ENCODE measurements at regions not wholly inside any gene's neighbourhood (a gene's known extent, or its start where the extent isn't known, plus 50 kb on each side); places are given as distances from the start of the nearest gene placed in this dataset.

DNA sequence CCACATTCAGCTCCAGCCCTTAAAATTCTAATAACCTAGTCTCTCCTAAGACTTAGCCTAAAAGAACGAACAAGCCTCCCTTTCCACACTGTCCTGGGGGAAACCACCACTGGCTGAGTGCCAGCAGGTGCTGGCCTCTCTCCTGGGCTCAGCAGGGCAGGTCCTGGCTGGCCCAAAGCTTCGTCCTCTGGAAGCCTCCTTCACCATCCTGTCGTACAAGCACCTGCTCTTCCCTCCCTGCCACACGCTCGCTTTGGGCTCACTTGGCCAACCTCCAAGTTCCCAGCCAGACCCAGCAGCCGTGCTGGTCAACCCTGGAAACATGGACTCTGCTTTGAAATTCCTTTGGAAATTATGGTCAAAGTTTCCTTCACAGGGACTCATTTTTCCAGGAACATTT lies 58.2 kb upstream of the SLC25A33 start:
- WGBS (ENCODE audit: extremely low coverage, insufficient read length, low lambda C conversion rate): no CpG with 5 or more reads among the region's 6 CpGs
- H3T11ph ChIP-seq (ENCODE audit: low read length): no peak overlapping the region
- no peaks in the 10 kb centered on the region for H4K20me1 ChIP-seq (ENCODE audit: control insufficient read depth, insufficient read depth, insufficient read length)
- H3K4ac ChIP-seq (ENCODE audit: low read depth, low read length): no peak overlapping the region
- Mint-ChIP-seq H3K27me3 (ENCODE audit: low read depth) (peaks cover 8% of the 10 kb centered on the region), H3K27ac (no peak overlapping the region), H3K9me3 (no peaks in the 10 kb centered on the region; a peak in 1 of 5 replicates), H3K4me3 (no peak overlapping the region), H3K36me3 (ENCODE audit: insufficient read depth in 1 of 3, low read depth in 3 of 3) (no peaks in the 10 kb centered on the region), H3K4me1 (no peaks in the 10 kb centered on the region)
- no peak overlapping the region for H2BK15ac ChIP-seq (ENCODE audit: low read depth, low read length)
- no peak overlapping the region for H3K9ac ChIP-seq (ENCODE audit: extremely low read depth, insufficient read length, low read length)
- H2BK20ac ChIP-seq (ENCODE audit: low read depth, low read length, poor library complexity, severe bottlenecking): no peak overlapping the region
- no peaks in the 10 kb centered on the region for H3K4me1 ChIP-seq (ENCODE audit: insufficient read depth, low read length)
- no peak overlapping the region for H3K27ac ChIP-seq (ENCODE audit: insufficient read length, low read depth, low read length)
- TF ChIP-seq CTCF (conservative IDR thresholded peaks at IDR 0.05): no peak
- H3K56ac ChIP-seq (ENCODE audit: insufficient read length, low read depth, low read length): no peak overlapping the region
- H3K9me3 ChIP-seq (ENCODE audit: control insufficient read depth, low read depth, low read length): no peaks in the 10 kb centered on the region
- no peaks in the 10 kb centered on the region for H3K79me1 ChIP-seq (ENCODE audit: insufficient read depth, low read depth, low read length, poor library complexity, severe bottlenecking)
- no peak overlapping the region for H2AK5ac ChIP-seq (ENCODE audit: insufficient read length, low read length)
- no peak overlapping the region for H4K5ac ChIP-seq (ENCODE audit: insufficient read length, low read depth, low read length)
- no peak overlapping the region for H2AFZ ChIP-seq (ENCODE audit: low read length)
- no peak overlapping the region for H3K23ac ChIP-seq (ENCODE audit: insufficient read length, low read depth, low read length)
- no peak overlapping the region for H2BK12ac ChIP-seq (ENCODE audit: insufficient read length, low read depth, low read length)
- H3K23me2 ChIP-seq (ENCODE audit: insufficient read length, low read depth, low read length, poor library complexity, severe bottlenecking): no peaks in the 10 kb centered on the region
- no peak overlapping the region for H4K8ac ChIP-seq (replicated peaks; ENCODE audit: insufficient read length, low read depth, low read length)
- no peaks in the 10 kb centered on the region for H3K27me3 ChIP-seq (ENCODE audit: insufficient read depth, low read length)
- H3K18ac ChIP-seq (ENCODE audit: insufficient read length, low read depth, low read length): no peak overlapping the region
- H3K4me2 ChIP-seq (ENCODE audit: insufficient read depth, insufficient read length, low read length): no peak overlapping the region
- DNase-seq: no peak
- no peak overlapping the region for H4K91ac ChIP-seq (ENCODE audit: insufficient read length, low read depth, low read length)
- no peaks in the 10 kb centered on the region for H3K79me2 ChIP-seq (ENCODE audit: insufficient read depth, low read length)
- H3K14ac ChIP-seq (ENCODE audit: insufficient read depth, low read length): no peak overlapping the region
- no peak overlapping the region for H2BK5ac ChIP-seq (ENCODE audit: insufficient read length, low read length)
- no peak overlapping the region for H2BK120ac ChIP-seq (ENCODE audit: low read depth, low read length, poor library complexity, severe bottlenecking)

All from H9 (cell line).